ENCODE measurements at regions not wholly inside any gene's neighbourhood (a gene's known extent, or its start where the extent isn't known, plus 50 kb on each side); places are given as distances from the start of the nearest gene placed in this dataset.

- TF ChIP-seq CTCF (optimal IDR thresholded peaks at IDR 0.05 in 1 of 3, IDR thresholded peaks at IDR 0.05 in 1 of 3, conservative IDR thresholded peaks at IDR 0.05 in 1 of 3; ENCODE audit: extremely low read depth in 1 of 3, insufficient read depth in 2 of 3, low read length in 3 of 3), result no peak
- no peak for TF ChIP-seq EZH2 (IDR thresholded peaks at IDR 0.05; ENCODE audit: low read length)
Measured at GRCh38 chr2:5751873-5752482, 59.8 kb downstream of the SOX11 start.
